GM12875 (cell line): ENCODE measurements at regions not wholly inside any gene's neighbourhood (a gene's known extent, or its start where the extent isn't known, plus 50 kb on each side); places are given as distances from the start of the nearest gene placed in this dataset.

Experiments used
- H3K4me3 ChIP-seq: one replicate; pipeline ENCODE4 v1.5.1; 2011; ENCODE audit warnings: low read depth, low read length, control low read depth
- CTCF ChIP-seq: IDR thresholded peaks from 2 replicates; pipeline ENCODE4 v1.5.1; 2011; ENCODE audit warnings: low read depth, mild to moderate bottlenecking, control low read depth, inconsistent platforms, low read length, moderate library complexity, borderline replicate concordance; ENCODE audit not compliant: insufficient read depth

- TF ChIP-seq CTCF, result no peak
- no peak overlapping the region for H3K4me3 ChIP-seq
Observed at GRCh38 chr9:73014011-73014410, 61.2 kb upstream of the ALDH1A1 start.

- H3K4me3 ChIP-seq, result no peak overlapping the region
Observed at GRCh38 chr9:73011956-73012355, 59.1 kb upstream of the ALDH1A1 start.

GRCh38 chr9:73011181-73011750 is 58.4 kb upstream of the ALDH1A1 start:
- H3K4me3 ChIP-seq, result no peak overlapping the region
- no peak for TF ChIP-seq CTCF

More at GRCh38 chr9:73011956-73012355, 59.1 kb upstream of the ALDH1A1 start:
- TF ChIP-seq CTCF, result no peak

- no peak overlapping the region for H3K4me3 ChIP-seq
- no peak for TF ChIP-seq CTCF
Observed at GRCh38 chr9:73009649-73010288, 56.9 kb upstream of the ALDH1A1 start.

GRCh38 chr9:73007966-73008672 is 55.3 kb upstream of the ALDH1A1 start:
- TF ChIP-seq CTCF, result no peak
- H3K4me3 ChIP-seq, result no peak overlapping the region

GRCh38 chr9:73006986-73007385 is 54.1 kb upstream of the ALDH1A1 start:
- no peak overlapping the region for H3K4me3 ChIP-seq
- TF ChIP-seq CTCF, result no peak
